Inflammatory macrophage treated with lipopolysaccharide for 1 hour (primary cell): ENCODE measurements at regions not wholly inside any gene's neighbourhood (a gene's known extent, or its start where the extent isn't known, plus 50 kb on each side); places are given as distances from the start of the nearest gene placed in this dataset.

Experiments
- DNase-seq, 2 donors: peaks; one replicate each; pipeline ENCODE4 v3.0.0-alpha.2; 2020 to 2022

DNA sequence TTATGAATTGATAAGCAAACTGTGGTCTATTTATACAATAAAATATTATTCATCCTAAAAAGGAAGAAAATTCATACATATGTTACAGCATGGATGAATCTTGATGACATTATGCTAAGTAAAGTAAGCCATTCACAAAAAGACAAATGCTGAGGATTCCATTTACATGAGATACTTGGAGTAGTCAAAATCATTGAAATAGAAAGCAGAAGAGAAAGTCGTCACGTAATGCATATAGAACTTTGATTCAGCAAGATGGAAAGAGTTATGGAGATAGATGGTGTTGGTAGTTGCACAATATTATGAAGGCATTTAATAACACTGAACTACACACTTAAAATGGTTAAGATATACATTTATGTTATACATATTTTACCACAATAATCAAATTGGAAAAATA lies 309.7 kb upstream of the KLF6 start:
- peak; percentile 12 to 17 for DNase-seq

DNA sequence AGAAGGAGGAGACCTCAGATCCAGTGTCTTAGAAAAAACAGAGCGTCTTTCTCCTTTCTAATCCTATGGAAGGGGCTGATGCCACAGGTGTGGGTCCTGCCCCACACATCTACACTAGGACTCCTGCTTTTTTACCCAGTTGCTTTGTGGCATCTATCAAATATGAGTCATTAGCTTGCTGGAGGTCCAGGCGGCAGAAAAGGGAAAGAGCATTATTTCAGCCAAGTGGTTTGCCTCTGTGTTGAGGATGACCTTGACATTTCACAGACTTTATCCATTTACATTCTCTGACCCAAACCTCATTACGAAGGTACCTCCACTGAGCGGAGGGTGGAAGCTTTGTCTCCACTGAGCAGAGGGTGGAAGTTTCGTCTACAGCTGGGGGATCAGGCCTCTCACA lies 308.4 kb upstream of the KLF6 start:
- DNase-seq, result no peak

DNA sequence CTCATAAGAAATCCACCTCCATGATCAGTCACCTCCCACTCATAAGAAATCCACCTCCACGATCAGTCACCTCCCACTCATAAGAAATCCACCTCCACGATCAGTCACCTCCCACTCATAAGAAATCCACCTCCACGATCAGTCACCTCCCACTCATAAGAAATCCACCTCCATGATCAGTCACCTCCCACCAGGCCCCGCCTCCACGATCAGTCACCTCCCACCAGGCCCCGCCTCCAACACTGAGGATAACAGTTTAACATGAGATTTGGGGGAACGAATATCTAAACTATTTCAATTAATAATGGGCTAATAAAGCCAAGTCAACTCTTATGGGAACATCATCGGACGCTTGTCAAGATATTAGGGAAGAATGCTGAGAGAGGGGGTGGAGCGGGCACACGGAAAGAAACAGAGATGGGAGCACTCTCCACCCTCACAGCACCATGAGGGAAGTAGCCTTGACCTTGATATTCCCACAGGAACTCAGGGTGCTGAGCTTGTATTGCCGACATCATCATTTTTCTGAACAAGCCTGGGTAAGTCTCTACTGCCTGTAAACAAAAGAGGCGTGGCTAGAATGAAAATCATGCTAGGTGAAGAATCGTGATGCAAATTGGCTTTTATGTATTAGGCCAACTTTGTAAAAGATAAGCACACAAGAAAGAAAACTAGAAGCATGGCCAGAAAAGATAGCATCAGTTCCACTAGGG lies 303.5 kb upstream of the KLF6 start:
- DNase-seq, result no peak

DNA sequence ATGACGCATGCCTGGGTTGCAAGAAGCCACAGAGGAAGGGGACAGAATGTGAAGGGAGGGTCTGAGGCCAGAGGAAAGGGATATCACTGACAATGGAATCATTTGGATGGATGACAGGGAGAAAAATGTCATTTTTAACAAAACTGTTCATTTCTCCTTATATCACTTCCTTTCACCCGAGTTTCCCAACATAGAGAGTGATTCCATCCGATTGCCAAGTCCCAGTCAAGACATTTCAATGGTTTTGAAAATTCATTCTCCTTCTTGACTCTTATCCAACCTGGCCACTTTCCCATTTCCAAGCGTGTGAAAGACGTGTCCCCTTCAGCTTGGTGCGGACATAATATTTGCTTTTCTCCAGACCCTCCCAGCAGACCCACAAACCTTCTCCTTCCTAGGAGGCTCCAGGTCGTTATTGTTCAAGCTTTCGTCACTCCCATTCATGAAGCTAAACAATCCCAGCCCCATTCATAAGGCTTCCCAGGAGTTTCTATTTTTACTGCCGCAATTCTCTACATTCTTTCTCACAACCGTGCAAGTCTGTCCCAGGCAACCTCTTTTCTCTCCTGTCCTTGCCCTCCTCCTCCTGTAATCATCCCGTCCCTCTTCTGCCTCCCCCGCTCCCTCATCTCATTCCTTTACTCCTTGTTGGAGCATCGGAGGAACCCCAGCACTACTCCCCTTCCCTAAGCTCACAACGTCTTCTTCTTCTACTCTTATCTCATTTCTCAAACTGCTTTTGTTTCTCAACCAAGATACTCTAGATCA lies 301.3 kb upstream of the KLF6 start:
- DNase-seq, result no peak

DNA sequence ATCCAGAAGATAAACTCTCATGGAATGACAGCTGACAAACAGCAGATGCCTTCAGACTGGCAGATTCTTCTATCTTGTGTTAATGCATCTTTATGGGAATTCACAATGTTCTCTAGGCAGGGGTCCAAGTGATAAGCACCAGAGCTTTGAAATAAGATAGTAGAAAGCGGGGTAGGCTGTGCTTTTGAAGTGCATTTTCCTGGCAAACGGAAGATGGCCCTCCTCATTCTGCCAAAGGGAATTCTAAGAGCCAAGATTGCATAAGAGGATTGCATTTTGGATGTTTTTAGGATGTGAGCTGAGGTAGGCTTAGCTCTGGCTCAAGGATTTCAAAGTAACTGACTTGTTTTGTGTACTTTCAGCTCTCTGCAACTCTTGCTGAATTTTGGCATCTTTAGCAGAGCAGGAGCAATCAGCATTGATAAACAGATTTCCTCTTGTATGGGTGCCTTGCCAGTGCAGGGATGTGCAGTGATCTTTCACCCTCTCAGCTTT lies 298.5 kb upstream of the KLF6 start:
- DNase-seq, result no peak

DNA sequence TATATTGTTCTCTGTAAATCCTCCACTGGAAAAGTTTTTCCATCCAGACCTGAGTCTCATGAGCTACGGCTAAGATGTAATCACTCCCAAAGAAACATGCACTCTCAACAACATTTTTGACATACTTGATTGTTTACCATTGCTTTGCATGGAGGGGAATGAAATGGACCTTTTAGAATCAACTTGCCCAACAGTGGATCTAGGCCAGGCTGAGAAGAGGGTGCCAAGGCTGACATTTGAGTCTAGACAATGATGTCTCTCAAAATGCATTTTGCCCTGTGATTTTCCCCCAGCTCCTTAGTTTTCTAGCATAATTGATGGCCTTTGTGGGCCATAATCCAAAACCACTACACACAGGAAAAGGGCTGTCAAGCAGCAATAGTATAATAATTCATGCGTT lies 297.9 kb upstream of the KLF6 start:
- no peak for DNase-seq

DNA sequence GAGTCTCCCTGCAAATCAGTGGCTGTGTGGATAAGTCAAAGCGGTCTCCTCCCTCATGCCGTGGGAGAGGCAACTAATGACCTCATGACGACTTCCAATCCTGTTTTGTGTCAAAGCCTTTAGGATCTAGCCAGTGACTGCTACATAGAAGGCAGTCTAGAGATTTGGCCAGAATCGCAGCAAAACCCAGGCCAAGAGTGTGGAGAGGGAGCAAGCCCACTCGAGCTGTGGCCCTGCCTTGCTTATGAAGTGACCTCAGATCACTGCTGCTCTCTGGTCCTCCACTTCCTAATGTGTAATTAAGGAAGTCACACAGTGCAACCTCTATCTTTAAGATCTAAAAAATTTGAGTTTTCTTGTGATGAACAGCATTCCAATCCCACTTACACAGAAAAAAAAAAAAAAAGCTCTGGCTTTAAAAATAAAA lies 296.7 kb upstream of the KLF6 start:
- no peak for DNase-seq

DNA sequence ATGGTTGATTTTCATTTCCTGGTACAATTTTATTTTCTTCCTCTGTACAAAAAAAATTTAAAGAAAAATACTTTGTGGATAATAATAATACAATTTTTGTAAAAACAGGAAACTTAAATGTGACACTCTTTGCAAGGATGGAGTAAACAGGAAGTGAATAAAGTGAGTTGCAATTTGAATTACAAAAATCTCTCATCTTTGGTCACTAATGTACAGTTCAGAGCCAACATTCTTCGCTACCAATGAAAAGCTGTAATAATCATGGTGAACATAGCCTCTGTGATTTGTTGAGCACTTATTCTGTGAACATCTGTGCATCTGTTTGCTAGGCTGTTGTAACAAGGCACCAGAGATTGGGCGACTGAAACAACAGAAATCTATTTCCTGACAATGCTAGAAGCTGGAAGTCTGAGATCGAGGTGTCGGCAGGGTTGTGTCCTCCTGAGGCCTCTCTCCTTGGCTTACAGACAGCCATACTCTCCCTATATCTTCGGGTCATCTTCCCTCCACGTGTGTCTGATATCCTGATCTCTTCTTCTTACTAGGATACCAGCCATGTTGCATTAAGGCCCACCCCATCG lies 295.3 kb upstream of the KLF6 start:
- DNase-seq, result no peak

DNA sequence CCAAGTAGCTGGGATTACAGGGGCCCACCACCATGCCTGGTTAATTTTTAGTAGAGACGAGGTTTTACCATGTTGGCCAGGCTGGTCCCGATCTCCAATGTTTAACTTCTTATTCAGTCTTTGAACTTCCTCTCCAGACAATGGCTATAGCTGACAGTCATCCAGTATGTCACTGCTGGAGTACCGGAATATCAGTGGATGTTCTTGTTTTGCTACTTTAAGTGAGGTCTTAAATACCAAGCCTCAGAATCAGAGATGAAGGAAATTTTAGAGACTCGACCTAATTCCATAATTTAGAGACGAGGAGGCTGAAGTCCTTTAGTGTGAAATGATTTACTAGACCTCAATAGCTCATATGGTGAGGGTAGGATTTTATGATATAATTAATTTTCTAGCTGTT lies 294.8 kb upstream of the KLF6 start:
- DNase-seq, result no peak

DNA sequence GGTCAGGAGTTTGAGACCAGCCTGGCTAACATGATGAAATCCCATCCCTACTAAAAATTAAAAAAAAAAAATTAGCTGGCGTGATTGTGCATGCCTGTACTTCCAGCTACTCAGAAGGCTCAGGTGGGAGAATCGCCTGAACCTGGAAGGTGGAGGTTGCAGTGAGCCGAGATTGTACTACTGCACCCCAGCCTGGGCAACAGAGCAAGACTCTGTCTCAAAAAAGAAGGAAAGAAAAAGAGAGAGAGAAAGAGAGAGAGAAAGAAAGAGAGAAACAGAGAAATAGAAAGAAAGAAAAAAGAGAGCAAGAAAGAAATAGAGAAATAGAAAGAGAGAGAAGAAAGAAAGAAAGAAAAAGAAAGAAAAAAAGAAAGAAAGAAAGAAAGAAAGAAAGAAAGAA lies 292.8 kb upstream of the KLF6 start:
- no peak for DNase-seq

DNA sequence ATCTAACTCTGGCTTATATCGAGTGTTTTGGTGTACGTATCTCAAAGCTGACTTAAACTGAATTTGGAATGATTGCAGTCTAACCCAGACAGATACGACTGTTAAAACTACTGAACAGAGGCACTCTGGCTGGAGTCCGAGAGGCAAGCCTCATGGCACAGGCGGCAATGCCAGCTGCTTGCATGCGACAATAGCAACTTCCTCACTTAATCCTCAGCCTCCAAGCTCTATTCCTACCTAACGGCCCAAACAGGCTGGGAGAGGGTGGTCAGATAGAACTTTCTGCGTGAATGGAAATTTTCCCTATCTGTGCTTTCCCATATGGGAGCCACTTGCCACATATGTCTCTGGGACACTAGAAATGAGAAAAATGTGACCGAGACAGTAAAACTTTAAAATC lies 292.0 kb upstream of the KLF6 start:
- no peak for DNase-seq

DNA sequence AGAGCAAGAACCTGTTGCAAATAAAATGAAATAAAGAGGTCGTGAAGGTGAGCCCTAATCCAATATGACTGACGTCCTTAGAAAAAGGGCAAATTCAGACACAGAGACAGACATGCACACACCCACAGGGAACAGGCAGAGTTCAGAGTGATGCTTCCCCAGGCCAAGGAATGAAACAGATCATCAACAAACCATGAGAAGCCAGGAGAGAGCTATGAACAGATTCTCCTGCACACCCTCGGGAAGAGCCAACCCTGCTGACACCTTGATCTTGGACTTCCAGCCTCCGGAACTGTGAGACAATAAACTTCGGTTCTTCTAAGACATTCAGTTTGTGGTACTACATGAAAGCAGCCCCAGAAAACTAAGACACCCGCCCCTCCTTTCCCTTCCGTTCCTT lies 290.4 kb upstream of the KLF6 start:
- no peak for DNase-seq

DNA sequence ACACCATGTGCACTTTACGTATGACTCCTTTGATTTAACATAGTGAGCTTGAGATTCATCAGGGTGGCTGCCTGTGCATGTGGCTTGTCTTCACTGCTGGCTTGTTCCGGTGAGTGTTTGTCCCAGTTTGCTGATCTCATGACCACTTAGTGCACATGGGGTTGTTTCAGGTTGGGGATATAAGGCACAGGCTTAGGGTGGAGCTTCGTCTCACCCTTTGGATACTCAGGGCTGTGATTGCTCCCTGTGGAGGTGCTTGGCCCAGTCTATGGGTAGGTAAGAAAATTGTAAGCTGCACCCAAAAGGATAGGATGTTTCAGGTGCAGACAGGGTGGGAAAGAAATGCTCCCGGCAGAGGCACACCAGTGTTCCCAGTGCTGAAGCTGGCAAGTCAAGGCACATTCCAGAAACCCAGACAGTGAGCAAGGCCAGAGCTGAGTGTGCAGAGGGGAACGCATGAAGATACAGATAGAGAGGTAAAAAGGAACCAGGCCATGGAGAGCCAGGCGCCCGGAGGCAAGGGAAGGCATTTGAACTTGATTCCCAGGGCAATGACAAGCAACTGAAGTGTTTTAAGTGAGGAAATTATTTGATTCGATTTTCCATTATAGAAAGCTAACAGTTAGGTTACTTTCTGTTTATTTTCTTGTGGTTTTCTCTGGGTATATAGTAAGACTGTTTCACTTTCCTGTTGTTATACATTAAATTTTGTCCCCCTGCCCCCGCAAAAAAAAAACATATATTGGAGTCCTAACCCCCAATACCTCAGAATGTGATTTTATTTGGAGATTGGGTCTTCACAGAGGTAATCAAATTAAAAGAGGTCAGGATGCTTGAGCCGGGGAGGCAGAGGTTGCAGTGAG lies 289.8 kb upstream of the KLF6 start:
- DNase-seq, result no peak

DNA sequence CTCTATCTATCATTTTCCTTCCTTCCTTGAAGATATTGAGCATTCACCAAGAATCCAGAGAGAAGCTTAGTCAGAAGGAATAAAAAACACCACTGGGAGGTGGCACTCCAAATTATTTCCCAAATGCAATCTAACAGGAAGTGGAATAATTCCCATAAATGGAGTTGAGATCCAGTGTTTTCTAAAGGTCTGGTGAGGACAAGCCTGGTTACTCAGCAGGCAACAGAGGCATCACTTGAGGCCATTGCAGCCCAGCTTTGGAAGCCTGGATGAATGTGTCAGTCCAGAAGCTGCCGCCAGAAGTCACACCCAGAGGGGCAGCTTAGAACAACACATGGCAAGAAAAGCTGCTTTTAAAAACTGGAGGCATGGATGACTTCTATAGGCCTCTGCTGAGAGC lies 288.9 kb upstream of the KLF6 start:
- DNase-seq, result no peak

DNA sequence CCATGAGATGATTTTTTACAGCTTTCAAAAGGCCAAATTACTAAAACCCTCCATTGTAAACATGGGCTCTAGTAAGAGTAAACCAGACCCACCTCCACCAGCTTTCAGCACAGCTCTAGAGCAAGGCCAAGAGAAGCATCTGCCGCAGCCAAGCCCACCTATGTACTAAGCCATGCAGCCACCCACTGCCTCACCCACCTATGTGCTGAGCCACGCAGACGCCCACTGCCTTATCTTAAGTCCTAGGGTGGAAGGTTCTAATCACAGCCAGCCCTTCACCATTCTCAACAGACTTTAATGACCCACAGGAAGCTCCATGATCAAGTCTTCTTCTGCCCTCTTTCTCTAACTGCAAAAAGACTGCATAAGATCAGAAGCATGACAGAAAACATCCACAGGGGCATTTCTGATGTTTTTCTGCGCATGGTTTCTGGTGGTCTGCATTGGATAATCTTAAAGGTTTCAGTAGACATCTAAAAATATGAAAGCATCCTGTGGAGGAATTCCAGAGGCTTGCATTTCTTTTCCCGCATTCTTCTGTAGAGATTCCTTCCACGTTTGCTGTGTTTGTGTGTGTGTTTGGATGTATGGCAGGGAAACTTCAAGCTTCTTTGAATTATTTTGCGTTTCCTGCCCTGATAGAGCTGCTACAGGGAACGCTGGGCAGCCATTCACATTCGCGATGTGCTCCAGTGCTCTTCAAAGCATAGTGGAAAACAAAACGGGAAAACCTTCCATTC lies 286.1 kb upstream of the KLF6 start:
- DNase-seq, result no peak

DNA sequence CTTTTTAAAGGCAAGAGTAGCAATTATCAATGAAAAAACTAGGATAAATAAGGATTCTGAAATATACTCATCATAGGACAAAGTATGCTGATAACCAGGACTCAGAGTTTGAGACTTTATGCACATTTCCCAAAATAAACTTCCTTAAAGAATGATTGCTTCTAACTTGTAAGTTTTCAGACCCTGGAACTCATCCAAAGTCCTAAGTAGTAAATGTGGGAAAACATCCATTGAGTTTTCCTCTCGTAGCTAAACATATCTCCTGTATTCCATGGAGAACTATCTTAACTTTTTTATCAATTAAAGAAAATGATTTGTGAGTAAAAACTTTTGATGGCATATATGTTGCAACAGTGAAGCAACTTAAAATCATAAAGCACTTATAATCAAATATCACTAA lies 285.2 kb upstream of the KLF6 start:
- no peak for DNase-seq

DNA sequence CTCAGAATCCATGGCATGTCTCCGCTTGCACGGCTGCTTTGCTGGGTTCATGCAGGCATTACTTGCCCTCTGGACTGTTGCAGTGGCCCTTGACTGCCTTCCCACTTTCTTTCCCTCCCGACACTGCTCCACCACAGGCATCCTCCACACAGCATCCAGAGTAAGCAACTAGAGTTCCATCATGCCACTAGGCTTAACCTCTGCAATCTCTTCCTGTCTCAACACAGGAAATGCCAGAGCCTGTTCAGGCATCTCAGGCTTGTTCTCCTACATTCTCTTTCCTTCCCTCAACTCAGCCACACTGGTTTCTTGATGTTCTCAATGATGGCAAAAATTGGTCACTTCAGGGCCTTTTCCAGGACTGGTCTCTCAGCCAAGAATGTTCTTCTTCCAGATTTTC lies 284.5 kb upstream of the KLF6 start:
- DNase-seq, result no peak

DNA sequence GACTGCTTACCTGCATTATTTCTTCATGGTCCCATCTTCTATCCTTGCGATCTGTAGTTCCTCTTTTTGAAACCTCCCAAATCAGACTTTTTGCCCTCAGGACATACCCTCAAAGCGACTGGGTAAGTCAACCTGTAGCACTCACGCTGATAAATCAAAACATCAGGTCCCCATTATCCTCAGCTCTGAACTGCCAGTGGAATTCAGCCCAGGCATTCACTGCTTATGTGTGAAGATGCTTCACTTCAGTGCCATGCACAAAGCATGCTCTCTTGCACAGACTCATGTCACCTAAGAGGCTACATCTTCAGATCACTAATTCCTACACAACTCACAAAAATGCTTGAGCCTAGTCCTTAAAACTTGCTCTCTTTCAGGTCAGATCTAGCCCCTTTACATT lies 283.6 kb upstream of the KLF6 start:
- no peak for DNase-seq

DNA sequence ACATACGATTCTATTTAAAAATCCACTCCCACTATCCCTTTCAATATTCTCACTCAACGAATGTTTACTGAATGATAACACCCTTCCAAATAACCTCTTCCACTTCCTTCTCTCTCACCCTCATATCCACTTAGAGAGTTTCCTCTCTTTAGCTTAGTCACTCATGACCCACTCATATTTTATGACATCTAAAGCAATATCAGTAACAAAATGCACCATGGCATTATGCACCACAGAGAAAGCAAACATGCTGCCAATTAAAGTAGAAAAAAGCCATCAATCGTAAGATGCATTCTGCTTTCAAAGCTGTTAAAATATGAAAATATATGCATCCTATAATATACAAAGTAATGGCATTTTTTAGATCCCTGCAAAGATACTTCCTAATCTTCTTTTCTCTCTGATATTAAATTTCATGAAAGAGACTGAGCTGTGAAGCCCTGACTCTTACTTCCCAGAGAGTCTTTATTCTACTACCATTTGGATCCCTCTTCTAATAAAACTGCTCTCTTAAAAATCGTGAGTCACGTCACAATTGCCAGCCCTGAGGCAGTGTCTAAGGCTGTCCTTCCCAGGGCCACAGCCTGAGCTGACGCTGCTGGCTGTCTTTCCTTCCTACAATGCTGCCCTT lies 283.0 kb upstream of the KLF6 start:
- no peak for DNase-seq

DNA sequence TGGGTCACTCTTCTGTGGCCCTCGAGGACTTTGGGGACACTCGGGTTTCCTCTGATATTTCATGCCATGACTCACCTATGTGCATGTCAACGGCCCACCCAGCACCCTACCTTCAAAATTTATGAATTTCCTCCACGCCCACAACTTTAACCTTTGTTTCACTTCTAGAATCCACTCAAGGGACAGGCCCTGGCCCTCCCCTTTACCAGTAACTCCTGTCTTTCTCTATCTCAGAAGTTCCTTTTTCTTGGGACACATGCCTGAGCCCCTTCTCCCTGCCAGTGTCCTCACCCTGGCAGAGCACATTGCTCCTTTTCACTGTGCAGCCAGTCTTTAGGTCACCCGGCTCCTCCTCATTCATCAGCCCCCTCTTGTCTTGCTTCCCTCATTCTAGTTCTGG lies 282.5 kb upstream of the KLF6 start:
- DNase-seq, result peak; percentile 95 to 99

DNA sequence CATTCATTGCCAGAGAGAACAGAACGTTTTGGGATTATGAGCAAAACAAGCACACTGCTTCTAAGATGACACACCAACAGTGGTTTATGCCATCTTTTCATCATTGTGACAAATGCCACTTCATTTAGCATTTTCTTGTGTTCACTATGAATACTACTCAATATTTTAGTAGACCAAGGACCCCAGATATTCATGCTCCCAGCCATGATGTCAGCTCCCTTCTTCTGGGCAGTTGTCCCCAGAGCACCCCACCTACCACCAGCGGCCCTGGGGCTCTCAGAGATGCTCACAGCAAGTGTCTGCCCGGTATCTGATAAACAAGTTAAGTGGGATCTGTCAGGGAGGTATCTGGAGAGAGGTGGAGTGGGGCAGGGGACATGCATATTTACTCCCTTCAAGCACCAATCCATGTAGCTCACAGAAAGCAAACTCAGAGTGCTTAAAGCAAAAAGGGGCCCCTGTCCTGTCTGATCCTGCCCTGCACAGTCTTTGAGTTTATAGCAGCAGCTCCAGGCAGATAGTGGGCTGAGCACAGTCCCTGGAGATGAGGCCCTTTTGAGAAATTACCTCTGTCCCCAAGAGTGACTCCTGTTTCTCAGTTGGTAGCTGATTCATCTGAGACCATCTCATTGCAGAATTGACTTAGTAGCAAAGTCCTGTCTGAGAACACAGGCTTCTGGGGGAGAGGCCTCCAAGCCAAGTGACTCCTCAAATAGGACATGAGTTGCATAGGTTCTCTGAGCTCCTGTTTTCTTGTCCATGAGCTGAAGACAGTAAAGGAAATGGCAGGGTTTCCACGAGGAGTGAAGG lies 281.8 kb upstream of the KLF6 start:
- peak in 1 of 2 donors; percentile 57 for DNase-seq
